A549 (cell line): ENCODE measurements at regions not wholly inside any gene's neighbourhood (a gene's known extent, or its start where the extent isn't known, plus 50 kb on each side); places are given as distances from the start of the nearest gene placed in this dataset.

ENCODE experiments used
- ATAC-seq, 2 experiments: fragments of 200-7000 bp in 1 of 2; fragments of >200 bp in 1 of 2; cut with Nextera tagmentation in 1 of 2; cut with Tn5 transposase in 1 of 2; 3 replicates each; pipeline versions ENCODE4 v1.8.0 to v1.9.1; 2018 to 2020; ENCODE audit warnings: mild to moderate bottlenecking in 1 of 2, moderate library complexity in 1 of 2
- CTCF ChIA-PET: fragments of 300-600 bp; sonication (Branson Sonifier 250); formaldehyde crosslinking; extraction: SDS; loops from one replicate; lab custom pipeline; 2021; ENCODE audit warnings: antibody characterized with exemption, inconsistent platforms; lab: Yijun Ruan, JAX
- POLR2A ChIA-PET: fragments of 350-600 bp; formaldehyde crosslinking; extraction: SDS; loops from one replicate; lab custom pipeline; 2021; ENCODE audit warnings: antibody characterized with exemption, inconsistent platforms; lab: Yijun Ruan, JAX
- DNase-seq, 2 experiments: peaks; one replicate each; pipeline versions ENCODE4 v3.0.0 to v3.0.0-alpha.2; 2011 to 2016; ENCODE audit warnings: low read depth in 1 of 2, low spot score in 1 of 2
- FAIRE-seq: peaks from 2 replicates; lab custom pipeline; 2011; peaks lifted over from hg19 to GRCh38; lab: Jason Lieb, UNC
- H3K27ac ChIP-seq, 2 experiments: fragments of >200 bp; sonication (Bioruptor Twin); formaldehyde crosslinking; 3 replicates each; pipeline ENCODE4 v1.5.1; 2016 to 2017
- H3K4me1 ChIP-seq: fragments of >200 bp; sonication (Bioruptor Twin); formaldehyde crosslinking; 3 replicates; pipeline ENCODE4 v1.6.1; 2016
- H3K4me2 ChIP-seq: fragments of >200 bp; sonication (Bioruptor Twin); formaldehyde crosslinking; 3 replicates; pipeline ENCODE4 v1.6.1; 2016
- H3K4me3 ChIP-seq: fragments of >200 bp; sonication (Bioruptor Twin); formaldehyde crosslinking; 3 replicates; pipeline ENCODE4 v1.5.1; 2016
- H3K9me3 ChIP-seq: fragments of >200 bp; sonication (Bioruptor Twin); formaldehyde crosslinking; 3 replicates; pipeline ENCODE4 v1.6.1; 2016
- CHD2 ChIP-seq: fragments of 150-350 bp; IDR thresholded peaks from 2 replicates; pipeline ENCODE4 v1.6.1; 2014; ENCODE audit warnings: low read length; ENCODE audit not compliant: partially characterized antibody
- CHD4 ChIP-seq: fragments of 200-600 bp; sonication (generic); IDR thresholded peaks from 2 replicates; pipeline ENCODE4 v1.6.1; 2016; ENCODE audit warnings: antibody characterized with exemption, mild to moderate bottlenecking, borderline replicate concordance
- EHF ChIP-seq: fragments of 250-450 bp; sonication (Bioruptor Pico); IDR thresholded peaks from 2 replicates; pipeline ENCODE4 v1.5.0; 2020; ENCODE audit warnings: mild to moderate bottlenecking
- EHMT2 ChIP-seq: fragments of 200-600 bp; sonication (generic); IDR thresholded peaks from 2 replicates; pipeline ENCODE4 v1.6.1; 2016; ENCODE audit warnings: antibody characterized with exemption, low read depth, mild to moderate bottlenecking, moderate library complexity
- EP300 ChIP-seq, 2 experiments: fragments of >200 bp; sonication (Bioruptor Twin); formaldehyde crosslinking; IDR thresholded peaks; 2 replicates in 1 of 2; 3 replicates in 1 of 2; pipeline ENCODE4 v1.6.1; 2016 to 2017
- FOSL2 ChIP-seq, 2 experiments: fragments of 450-650 bp in 1 of 2; fragments of >200 bp in 1 of 2; sonication (Bioruptor Twin) in 1 of 2; formaldehyde crosslinking; IDR thresholded peaks; 2 replicates each; pipeline versions ENCODE4 v1.5.0 to v1.6.1; 2016 to 2020; ENCODE audit warnings: mild to moderate bottlenecking in 1 of 2, moderate library complexity in 1 of 2
- GATA3 ChIP-seq: IDR thresholded peaks from 2 replicates; pipeline ENCODE4 v1.6.1; 2012; ENCODE audit warnings: borderline replicate concordance
- HDAC2 ChIP-seq: fragments of 200-600 bp; sonication (generic); IDR thresholded peaks from 2 replicates; pipeline ENCODE4 v1.6.1; 2016
- HEYL ChIP-seq: fragments of 250-450 bp; sonication (Bioruptor Pico); IDR thresholded peaks from 2 replicates; pipeline ENCODE4 v1.8.0; 2021; ENCODE audit warnings: mild to moderate bottlenecking, moderate library complexity
- HOXA7 ChIP-seq: fragments of 250-450 bp; sonication (Bioruptor Pico); IDR thresholded peaks from 2 replicates; pipeline ENCODE4 v1.5.0; 2020; ENCODE audit warnings: mild to moderate bottlenecking, moderate library complexity
- HOXB13 ChIP-seq: fragments of 250-450 bp; sonication (Bioruptor Pico); IDR thresholded peaks from 2 replicates; pipeline ENCODE4 v1.5.0; 2020; ENCODE audit warnings: low read depth, mild to moderate bottlenecking, moderate library complexity
- JUNB ChIP-seq: fragments of >200 bp; sonication (Bioruptor Twin); formaldehyde crosslinking; IDR thresholded peaks from 2 replicates; pipeline ENCODE4 v1.6.1; 2016
- MAFK ChIP-seq: fragments of 450-650 bp; IDR thresholded peaks from 2 replicates; pipeline ENCODE4 v1.6.1; 2014; ENCODE audit not compliant: partially characterized antibody
- MAZ ChIP-seq: fragments of 150-350 bp; IDR thresholded peaks from 2 replicates; pipeline ENCODE4 v1.6.1; 2014; ENCODE audit warnings: antibody characterized with exemption, low read depth, low read length, borderline replicate concordance
- RAD21 ChIP-seq, 2 experiments: fragments of >200 bp in 1 of 2; sonication (Bioruptor Twin) in 1 of 2; formaldehyde crosslinking in 1 of 2; IDR thresholded peaks in 1 of 2; conservative IDR thresholded peaks in 1 of 2; 2 replicates in 1 of 2; 3 replicates in 1 of 2; pipeline ENCODE4 v1.6.1; 2012 to 2018; ENCODE audit warnings: inconsistent platforms in 1 of 2
- RCOR1 ChIP-seq: fragments of 150-350 bp; IDR thresholded peaks from 2 replicates; pipeline ENCODE4 v1.6.1; 2014; ENCODE audit warnings: antibody characterized with exemption, low read length, low read depth
- RNF2 ChIP-seq: fragments of 200-600 bp; sonication (generic); IDR thresholded peaks from 2 replicates; pipeline ENCODE4 v1.6.1; 2016; ENCODE audit warnings: low read depth, mild to moderate bottlenecking, antibody characterized with exemption, moderate library complexity, borderline replicate concordance
- TFCP2L1 ChIP-seq: fragments of 250-450 bp; sonication (Bioruptor Pico); IDR thresholded peaks from 2 replicates; pipeline ENCODE4 v1.5.0; 2021; ENCODE audit warnings: mild to moderate bottlenecking
- WGBS: methylation state at CpG from one replicate; pipeline ENCODE4 v1.1.6; 2017; ENCODE audit errors: missing lambda C conversion rate; 5-methylcytosine and 5-hydroxymethylcytosine counted together
- TF ChIP-seq, protein P1 (sequence below): IDR thresholded peaks from 2 replicates; pipeline ENCODE4 v1.6.1; 2012
- TF ChIP-seq, protein P2 (sequence below): fragments of >200 bp; sonication (Bioruptor Twin); formaldehyde crosslinking; IDR thresholded peaks from 2 replicates; pipeline ENCODE4 v1.6.1; 2016
- TF ChIP-seq, protein P3 (sequence below): fragments of >200 bp; sonication (Bioruptor Twin); formaldehyde crosslinking; IDR thresholded peaks from 3 replicates; pipeline ENCODE4 v1.5.1; 2016
- TF ChIP-seq, protein P4 (sequence below): fragments of 250-450 bp; sonication (Bioruptor Pico); IDR thresholded peaks from 2 replicates; pipeline ENCODE4 v1.5.0; 2021; ENCODE audit warnings: mild to moderate bottlenecking, moderate library complexity, borderline replicate concordance

DNA sequence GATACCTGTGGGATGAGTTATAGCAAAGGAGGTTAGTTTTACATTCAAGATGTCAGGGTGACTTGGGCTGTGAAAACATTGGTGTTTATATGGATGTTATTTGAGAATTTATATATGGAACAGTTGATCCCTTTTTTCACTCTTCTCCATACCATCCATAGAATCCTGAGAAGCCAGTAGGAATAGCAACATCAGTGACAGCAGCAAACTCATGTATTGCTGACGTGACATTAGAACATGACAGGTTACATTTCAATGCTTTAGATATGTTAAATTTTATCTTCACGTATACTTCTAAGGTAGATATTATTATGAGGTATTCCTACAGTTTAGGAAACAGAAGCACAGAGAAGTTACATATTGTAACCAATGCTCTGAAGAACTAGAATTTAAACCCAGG is 745.2 kb upstream of the GCFC2 start:
- Histone ChIP-seq H3K4me3 (no peak overlapping the region), H3K9me3 (no peaks in the 10 kb centered on the region), H3K27ac (no peak overlapping the region), H3K4me2 (no peak overlapping the region), H3K4me1 (no peaks in the 10 kb centered on the region)
- no peak for ATAC-seq
- DNase-seq: no peak
- FAIRE-seq: no peak
- TF ChIP-seq MAFK: peak; percentile 14
- no peak for TF ChIP-seq CHD2
- ChIA-PET CTCF (no interaction called here), POLR2A (no interaction called here)
- 24% methylated on average over 2 of the region's 2 CpGs for WGBS

DNA sequence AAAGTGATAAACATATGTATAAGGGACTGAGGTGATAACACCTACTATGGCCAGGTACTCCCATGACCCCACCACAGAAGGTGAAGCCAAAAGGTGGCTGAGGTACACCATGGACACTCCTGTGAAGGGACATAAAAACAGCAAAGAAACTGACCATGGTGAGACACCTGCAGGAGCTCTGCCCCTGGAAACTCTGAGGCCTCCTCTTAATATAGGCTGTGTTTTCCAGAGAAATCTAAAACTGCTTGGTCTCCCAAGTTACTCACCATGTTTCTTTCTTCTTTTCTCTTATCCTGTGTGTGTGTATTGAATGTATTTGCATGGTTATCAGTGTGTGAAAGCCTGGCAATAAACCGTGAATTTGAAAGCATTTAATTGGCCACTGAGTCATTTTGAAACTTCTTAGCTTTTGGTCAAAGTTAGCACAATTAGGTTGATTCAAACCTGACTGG is 739.3 kb upstream of the GCFC2 start:
- Histone ChIP-seq H3K4me3 (no peak overlapping the region), H3K4me2 (no peak overlapping the region), H3K4me1 (no peaks in the 10 kb centered on the region), H3K9me3 (no peaks in the 10 kb centered on the region), H3K27ac (no peak overlapping the region)
- ChIA-PET POLR2A (no interaction called here), CTCF (no interaction called here)
- TF ChIP-seq CHD2 (no peak), EHF (no peak), CHD4 (no peak), GATA3 (no peak)
- 4% methylated on average over 1 of the region's 1 CpG for WGBS
- FAIRE-seq (no peak), ATAC-seq (no peak), DNase-seq (no peak)

DNA sequence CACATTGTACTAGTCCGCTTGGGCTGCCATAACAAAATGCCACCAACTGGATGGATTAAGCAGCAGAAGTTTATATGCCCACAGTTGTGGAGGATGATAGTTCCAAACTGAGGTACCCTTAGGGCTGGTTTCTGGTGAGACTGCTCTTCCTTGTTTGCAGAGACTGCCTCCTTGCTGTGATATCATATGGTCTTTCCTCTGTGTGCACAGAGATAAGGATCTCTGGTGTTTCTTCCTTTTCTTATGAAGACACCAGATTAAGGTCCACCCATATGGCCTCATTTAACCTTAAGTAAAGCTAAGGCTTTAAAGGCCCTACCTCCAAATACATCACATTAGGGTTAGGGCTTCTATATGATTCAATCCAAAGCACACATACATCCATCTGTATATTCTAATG is 738.2 kb upstream of the GCFC2 start:
- ChIA-PET POLR2A (no interaction called here), CTCF (no interaction called here)
- Histone ChIP-seq H3K27ac (no peak overlapping the region), H3K4me1 (no peaks in the 10 kb centered on the region), H3K4me2 (no peak overlapping the region), H3K9me3 (peaks cover 4% of the 10 kb centered on the region; the same call in 1 of the 3 replicates), H3K4me3 (no peak overlapping the region)
- no peak for ATAC-seq
- WGBS: 83% methylated on average over 1 of the region's 1 CpG
- no peak for FAIRE-seq
- TF ChIP-seq EP300 (IDR thresholded peaks at IDR 0.05) (no peak), HEYL (no peak), FOSL2 (IDR thresholded peaks at IDR 0.05) (no peak), FOSL2 (CRISPR knock-in tag; IDR thresholded peaks at IDR 0.05) (no peak), JUNB (no peak), TFCP2L1 (CRISPR knock-in tag) (no peak), HOXB13 (CRISPR knock-in tag) (no peak), MAZ (no peak), RAD21 (conservative IDR thresholded peaks at IDR 0.05 in 1 of 2, IDR thresholded peaks at IDR 0.05 in 1 of 2) (no peak), RNF2 (no peak), EHMT2 (no peak), HOXA7 (CRISPR knock-in tag) (no peak), RCOR1 (no peak), HDAC2 (no peak)
- TF ChIP-seq, protein P1, sequence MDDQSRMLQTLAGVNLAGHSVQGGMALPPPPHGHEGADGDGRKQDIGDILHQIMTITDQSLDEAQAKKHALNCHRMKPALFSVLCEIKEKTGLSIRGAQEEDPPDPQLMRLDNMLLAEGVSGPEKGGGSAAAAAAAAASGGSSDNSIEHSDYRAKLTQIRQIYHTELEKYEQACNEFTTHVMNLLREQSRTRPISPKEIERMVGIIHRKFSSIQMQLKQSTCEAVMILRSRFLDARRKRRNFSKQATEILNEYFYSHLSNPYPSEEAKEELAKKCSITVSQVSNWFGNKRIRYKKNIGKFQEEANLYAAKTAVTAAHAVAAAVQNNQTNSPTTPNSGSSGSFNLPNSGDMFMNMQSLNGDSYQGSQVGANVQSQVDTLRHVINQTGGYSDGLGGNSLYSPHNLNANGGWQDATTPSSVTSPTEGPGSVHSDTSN: no peak
- TF ChIP-seq, protein P2, sequence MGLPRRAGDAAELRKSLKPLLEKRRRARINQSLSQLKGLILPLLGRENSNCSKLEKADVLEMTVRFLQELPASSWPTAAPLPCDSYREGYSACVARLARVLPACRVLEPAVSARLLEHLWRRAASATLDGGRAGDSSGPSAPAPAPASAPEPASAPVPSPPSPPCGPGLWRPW: no peak
- TF ChIP-seq, protein P3, sequence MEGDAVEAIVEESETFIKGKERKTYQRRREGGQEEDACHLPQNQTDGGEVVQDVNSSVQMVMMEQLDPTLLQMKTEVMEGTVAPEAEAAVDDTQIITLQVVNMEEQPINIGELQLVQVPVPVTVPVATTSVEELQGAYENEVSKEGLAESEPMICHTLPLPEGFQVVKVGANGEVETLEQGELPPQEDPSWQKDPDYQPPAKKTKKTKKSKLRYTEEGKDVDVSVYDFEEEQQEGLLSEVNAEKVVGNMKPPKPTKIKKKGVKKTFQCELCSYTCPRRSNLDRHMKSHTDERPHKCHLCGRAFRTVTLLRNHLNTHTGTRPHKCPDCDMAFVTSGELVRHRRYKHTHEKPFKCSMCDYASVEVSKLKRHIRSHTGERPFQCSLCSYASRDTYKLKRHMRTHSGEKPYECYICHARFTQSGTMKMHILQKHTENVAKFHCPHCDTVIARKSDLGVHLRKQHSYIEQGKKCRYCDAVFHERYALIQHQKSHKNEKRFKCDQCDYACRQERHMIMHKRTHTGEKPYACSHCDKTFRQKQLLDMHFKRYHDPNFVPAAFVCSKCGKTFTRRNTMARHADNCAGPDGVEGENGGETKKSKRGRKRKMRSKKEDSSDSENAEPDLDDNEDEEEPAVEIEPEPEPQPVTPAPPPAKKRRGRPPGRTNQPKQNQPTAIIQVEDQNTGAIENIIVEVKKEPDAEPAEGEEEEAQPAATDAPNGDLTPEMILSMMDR: no peak
- TF ChIP-seq, protein P4, sequence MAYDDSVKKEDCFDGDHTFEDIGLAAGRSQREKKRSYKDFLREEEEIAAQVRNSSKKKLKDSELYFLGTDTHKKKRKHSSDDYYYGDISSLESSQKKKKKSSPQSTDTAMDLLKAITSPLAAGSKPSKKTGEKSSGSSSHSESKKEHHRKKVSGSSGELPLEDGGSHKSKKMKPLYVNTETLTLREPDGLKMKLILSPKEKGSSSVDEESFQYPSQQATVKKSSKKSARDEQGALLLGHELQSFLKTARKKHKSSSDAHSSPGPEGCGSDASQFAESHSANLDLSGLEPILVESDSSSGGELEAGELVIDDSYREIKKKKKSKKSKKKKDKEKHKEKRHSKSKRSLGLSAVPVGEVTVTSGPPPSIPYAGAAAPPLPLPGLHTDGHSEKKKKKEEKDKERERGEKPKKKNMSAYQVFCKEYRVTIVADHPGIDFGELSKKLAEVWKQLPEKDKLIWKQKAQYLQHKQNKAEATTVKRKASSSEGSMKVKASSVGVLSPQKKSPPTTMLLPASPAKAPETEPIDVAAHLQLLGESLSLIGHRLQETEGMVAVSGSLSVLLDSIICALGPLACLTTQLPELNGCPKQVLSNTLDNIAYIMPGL: no peak
- no peak for DNase-seq
